ENCODE measurements at regions not wholly inside any gene's neighbourhood (a gene's known extent, or its start where the extent isn't known, plus 50 kb on each side); places are given as distances from the start of the nearest gene placed in this dataset.

GRCh38 chr11:104464691-104465090, 300.7 kb upstream of the PDGFD start:
- TF ChIP-seq CTCF (IDR thresholded peaks at IDR 0.05) (no peak), POLR2A (IDR thresholded peaks at IDR 0.05) (no peak)
